ENCODE measurements at regions not wholly inside any gene's neighbourhood (a gene's known extent, or its start where the extent isn't known, plus 50 kb on each side); places are given as distances from the start of the nearest gene placed in this dataset.
"Not testable (repeated sequence)": the region's sequence is repeated elsewhere in the genome, so short reads cannot be mapped to it uniquely, and the experiment has no call there.

DNA sequence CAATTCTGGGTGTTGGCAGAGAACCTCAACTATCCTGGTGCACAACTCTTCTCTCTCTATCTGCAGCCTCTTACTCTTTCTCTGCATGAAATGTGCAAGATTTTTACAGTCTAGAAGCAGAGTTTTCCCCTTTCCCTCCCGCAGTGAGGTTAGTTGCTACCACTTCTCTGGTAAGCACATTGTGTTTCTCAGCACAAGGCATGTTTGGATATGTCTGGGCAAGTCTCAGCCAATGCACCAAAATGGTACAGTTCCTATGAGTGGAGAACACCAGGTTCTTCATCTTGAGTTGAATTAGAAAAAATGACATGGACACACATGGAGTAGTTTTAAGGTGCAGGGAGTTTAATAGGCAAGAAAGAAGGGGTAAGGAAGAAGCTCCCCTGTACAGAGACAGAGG, 187.0 kb downstream of the CCNG2 start:
- Mint-ChIP-seq H3K27ac (no peak overlapping the region), H3K4me1 (no peaks in the 10 kb centered on the region), H3K27me3 (peaks cover 14 to 33% of the 10 kb centered on the region in 2 donors), H3K4me3 (no peak overlapping the region), H3K9me3 (peaks cover 5 to 23% (median 12%) of the 10 kb centered on the region in 5 donors), H3K36me3 (no peaks in the 10 kb centered on the region)
- H3K36me3 ChIP-seq (ENCODE audit: insufficient read depth, low read length), result no peaks in the 10 kb centered on the region
- no peaks in the 10 kb centered on the region for H3K27me3 ChIP-seq (ENCODE audit: insufficient read depth, low read length, poor library complexity, severe bottlenecking)
- H3K27ac ChIP-seq (ENCODE audit: low read depth, low read length), result no peak overlapping the region
- peaks cover 5% of the 10 kb centered on the region for H3K9me3 ChIP-seq (ENCODE audit: low read length)
- ChIA-PET POLR2A (no interaction called here), CTCF (no interaction called here)
- H3K4me1 ChIP-seq (ENCODE audit: insufficient read depth, low read length), result no peaks in the 10 kb centered on the region
- DNase-seq, result no peak
- H3K4me3 ChIP-seq (ENCODE audit: low read length), result no peak overlapping the region

DNA sequence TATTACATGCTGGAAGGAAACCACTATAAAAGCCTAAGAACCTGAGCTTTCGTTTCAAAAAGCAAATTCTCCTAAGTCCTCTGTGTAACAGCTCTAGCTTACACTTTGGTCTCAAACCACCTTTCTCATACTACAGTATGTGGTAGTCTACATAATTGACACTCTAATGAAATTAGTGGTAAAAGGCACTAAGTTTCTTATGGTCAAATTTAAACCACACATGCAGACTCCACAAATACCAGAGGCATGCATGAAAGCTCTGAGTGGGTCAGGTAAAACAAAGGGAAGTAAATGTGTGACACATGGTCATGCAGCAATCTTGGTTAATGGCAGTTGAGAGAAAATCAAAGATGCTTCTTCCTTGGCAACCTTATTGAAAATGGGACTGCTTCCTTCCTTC, 187.8 kb downstream of the CCNG2 start:
- Histone ChIP-seq H3K27ac (ENCODE audit: low read depth, low read length) (no peak overlapping the region), H3K9me3 (ENCODE audit: low read length) (peaks cover 5% of the 10 kb centered on the region), H3K4me3 (ENCODE audit: low read length) (no peak overlapping the region), H3K27me3 (ENCODE audit: insufficient read depth, low read length, poor library complexity, severe bottlenecking) (no peaks in the 10 kb centered on the region), H3K4me1 (ENCODE audit: insufficient read depth, low read length) (no peaks in the 10 kb centered on the region), H3K36me3 (ENCODE audit: insufficient read depth, low read length) (no peaks in the 10 kb centered on the region)
- DNase-seq, result no peak
- ChIA-PET POLR2A (no interaction called here), CTCF (no interaction called here)
- Mint-ChIP-seq H3K4me1 (no peaks in the 10 kb centered on the region), H3K27ac (no peak overlapping the region), H3K4me3 (no peak overlapping the region), H3K36me3 (no peaks in the 10 kb centered on the region), H3K27me3 (peaks cover 11 to 26% of the 10 kb centered on the region in 2 donors), H3K9me3 (peaks cover 4 to 17% (median 12%) of the 10 kb centered on the region in 5 donors)

DNA sequence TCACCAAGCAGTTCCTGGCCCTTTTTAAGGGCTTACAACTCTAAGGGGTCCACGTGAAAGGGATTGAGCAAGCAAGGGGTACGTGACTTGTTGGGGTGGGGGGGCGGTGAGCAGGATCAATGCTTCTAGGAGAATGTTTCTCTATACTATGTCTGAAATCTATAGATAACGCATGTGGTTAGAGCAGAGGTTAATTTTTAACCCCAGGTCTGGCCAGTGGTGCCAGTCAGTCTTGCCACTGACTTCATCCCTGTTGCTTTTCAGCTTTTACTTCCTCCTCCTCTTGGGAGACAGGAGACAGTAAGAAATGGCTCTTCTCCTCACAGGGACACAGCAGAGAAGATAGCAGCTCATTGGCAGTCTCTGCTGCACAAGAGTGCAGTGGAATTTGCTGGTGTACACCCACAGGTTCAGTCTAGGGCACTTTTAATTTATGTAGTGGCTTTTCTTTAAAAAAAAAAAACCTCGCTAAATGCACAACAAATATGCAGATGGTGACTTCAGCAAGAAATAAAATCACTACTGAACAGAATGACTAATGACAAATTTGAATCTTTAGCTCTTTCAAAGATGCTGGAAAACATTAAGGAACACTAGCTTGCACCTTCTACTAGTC, 190.5 kb downstream of the CCNG2 start:
- Histone ChIP-seq H3K36me3 (ENCODE audit: insufficient read depth, low read length) (no peaks in the 10 kb centered on the region), H3K4me1 (ENCODE audit: insufficient read depth, low read length) (no peaks in the 10 kb centered on the region), H3K27ac (ENCODE audit: low read depth, low read length) (no peak overlapping the region), H3K4me3 (ENCODE audit: low read length) (no peak overlapping the region), H3K9me3 (ENCODE audit: low read length) (no peaks in the 10 kb centered on the region), H3K27me3 (ENCODE audit: insufficient read depth, low read length, poor library complexity, severe bottlenecking) (no peaks in the 10 kb centered on the region)
- H3K27ac Mint-ChIP-seq, result no peak overlapping the region
- peaks cover 5 to 14% of the 10 kb centered on the region in 2 donors for H3K27me3 Mint-ChIP-seq
- CTCF ChIA-PET, result no interaction called here
- POLR2A ChIA-PET, result no interaction called here
- no peak overlapping the region for H3K4me3 Mint-ChIP-seq
- no peaks in the 10 kb centered on the region for H3K4me1 Mint-ChIP-seq
- no peak for DNase-seq
- H3K36me3 Mint-ChIP-seq, result no peaks in the 10 kb centered on the region
- H3K9me3 Mint-ChIP-seq, result peaks cover 0 to 8% (median 3%) of the 10 kb centered on the region in 5 donors

DNA sequence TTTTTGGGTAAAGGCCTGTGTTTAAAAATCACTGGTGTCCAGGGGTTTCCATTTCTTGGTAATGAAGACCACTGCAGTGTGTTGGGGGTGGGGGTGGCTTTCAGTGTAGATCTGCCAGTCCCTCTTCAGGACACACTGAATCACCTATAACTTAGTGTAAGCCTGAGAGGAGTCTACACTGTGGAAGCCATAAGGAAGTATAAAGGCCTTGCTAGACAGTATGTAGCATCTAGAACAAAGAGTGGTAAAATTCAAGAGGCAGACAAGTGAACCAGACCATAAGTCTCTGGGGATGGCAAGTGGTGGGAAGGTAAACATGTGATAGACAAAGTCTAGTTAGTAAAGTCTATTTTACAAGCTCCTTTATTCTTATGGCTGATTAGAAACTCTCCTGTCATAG, 191.8 kb downstream of the CCNG2 start:
- DNase-seq, result no peak
- no peaks in the 10 kb centered on the region for H3K27me3 ChIP-seq (ENCODE audit: insufficient read depth, low read length, poor library complexity, severe bottlenecking)
- Mint-ChIP-seq H3K27ac (no peak overlapping the region), H3K27me3 (peaks cover 5 to 14% of the 10 kb centered on the region in 2 donors), H3K4me3 (no peak overlapping the region), H3K4me1 (no peaks in the 10 kb centered on the region), H3K36me3 (no peaks in the 10 kb centered on the region), H3K9me3 (peaks cover 0 to 3% (median 0%) of the 10 kb centered on the region in 5 donors)
- no peaks in the 10 kb centered on the region for H3K9me3 ChIP-seq (ENCODE audit: low read length)
- no peak overlapping the region for H3K27ac ChIP-seq (ENCODE audit: low read depth, low read length)
- no peaks in the 10 kb centered on the region for H3K36me3 ChIP-seq (ENCODE audit: insufficient read depth, low read length)
- CTCF ChIA-PET, result no interaction called here
- H3K4me3 ChIP-seq (ENCODE audit: low read length), result no peak overlapping the region
- H3K4me1 ChIP-seq (ENCODE audit: insufficient read depth, low read length), result no peaks in the 10 kb centered on the region
- POLR2A ChIA-PET, result no interaction called here

DNA sequence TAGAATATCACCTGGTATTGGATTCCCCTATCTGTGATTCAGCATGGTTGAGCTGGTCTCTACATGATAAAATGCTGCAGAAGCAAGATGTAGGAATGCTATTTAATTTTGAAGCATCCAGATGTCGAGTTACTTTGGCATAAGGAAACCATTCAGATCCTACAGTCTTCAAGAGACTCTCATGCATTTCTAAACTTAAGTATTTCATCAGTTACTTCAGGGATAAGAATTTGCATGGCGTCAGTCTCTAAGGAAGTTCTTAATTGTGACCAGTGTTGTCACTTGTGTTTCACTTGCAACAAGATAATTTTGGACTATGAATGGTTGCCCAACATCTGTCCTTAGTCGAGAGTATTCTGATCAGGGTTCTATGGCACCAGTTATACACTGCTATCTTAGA, 192.4 kb downstream of the CCNG2 start:
- Mint-ChIP-seq H3K27me3 (peaks cover 5 to 10% of the 10 kb centered on the region in 2 donors), H3K9me3 (peaks cover 0 to 1% (median 0%) of the 10 kb centered on the region in 5 donors), H3K4me3 (no peak overlapping the region), H3K36me3 (no peaks in the 10 kb centered on the region), H3K4me1 (no peaks in the 10 kb centered on the region), H3K27ac (no peak overlapping the region)
- no peaks in the 10 kb centered on the region for H3K4me1 ChIP-seq (ENCODE audit: insufficient read depth, low read length)
- CTCF ChIA-PET, result no interaction called here
- H3K27ac ChIP-seq (ENCODE audit: low read depth, low read length), result no peak overlapping the region
- H3K36me3 ChIP-seq (ENCODE audit: insufficient read depth, low read length), result no peaks in the 10 kb centered on the region
- no peak overlapping the region for H3K4me3 ChIP-seq (ENCODE audit: low read length)
- no peaks in the 10 kb centered on the region for H3K27me3 ChIP-seq (ENCODE audit: insufficient read depth, low read length, poor library complexity, severe bottlenecking)
- DNase-seq, result no peak
- POLR2A ChIA-PET, result no interaction called here
- no peaks in the 10 kb centered on the region for H3K9me3 ChIP-seq (ENCODE audit: low read length)

DNA sequence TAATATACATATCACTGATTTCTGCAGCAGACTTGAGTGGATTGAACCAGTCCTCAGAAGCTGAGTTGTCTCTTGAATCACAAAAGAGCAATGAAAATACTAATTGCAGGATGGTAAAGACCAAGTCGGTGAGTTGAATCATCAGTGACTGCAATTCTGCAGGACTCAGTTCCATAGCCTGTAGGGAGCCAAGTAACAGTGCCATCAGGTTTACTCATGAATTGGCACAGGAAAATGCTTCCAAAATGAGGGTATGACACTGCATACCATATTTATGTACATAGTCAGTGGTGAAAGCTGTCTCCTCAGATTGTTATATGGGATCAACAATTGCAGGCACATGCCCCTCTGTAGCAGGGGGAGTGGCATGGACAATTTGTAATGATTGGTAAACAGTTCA, 192.8 kb downstream of the CCNG2 start:
- CTCF ChIA-PET, result no interaction called here

DNA sequence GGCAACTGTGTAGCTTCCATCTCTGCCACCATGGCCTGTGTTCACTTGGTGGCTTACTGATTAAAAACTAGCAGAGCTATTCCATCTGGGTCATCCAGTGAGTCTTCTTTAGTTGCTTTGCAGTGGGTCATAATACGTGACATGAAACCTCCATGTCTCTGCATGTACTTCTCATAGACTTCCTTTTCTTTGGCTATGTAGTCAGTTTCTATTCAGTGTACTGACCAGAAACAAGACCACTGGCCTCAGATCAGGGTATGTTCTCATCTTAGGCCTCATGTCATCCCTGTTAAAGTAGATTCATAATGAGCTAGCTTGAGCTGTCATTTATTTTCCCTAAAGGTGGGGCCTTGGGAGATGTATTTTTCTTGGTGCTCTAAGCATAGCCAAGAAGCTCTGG, 195.2 kb downstream of the CCNG2 start:
- Histone ChIP-seq H3K9me3 (ENCODE audit: low read length) (no peaks in the 10 kb centered on the region), H3K4me3 (ENCODE audit: low read length) (no peak overlapping the region), H3K27me3 (ENCODE audit: insufficient read depth, low read length, poor library complexity, severe bottlenecking) (no peaks in the 10 kb centered on the region), H3K36me3 (ENCODE audit: insufficient read depth, low read length) (no peaks in the 10 kb centered on the region), H3K27ac (ENCODE audit: low read depth, low read length) (no peak overlapping the region), H3K4me1 (ENCODE audit: insufficient read depth, low read length) (no peaks in the 10 kb centered on the region)
- H3K9me3 Mint-ChIP-seq, result peaks cover 0 to 1% (median 0%) of the 10 kb centered on the region in 5 donors
- H3K4me1 Mint-ChIP-seq, result no peaks in the 10 kb centered on the region
- DNase-seq, result no peak
- no peak overlapping the region for H3K4me3 Mint-ChIP-seq
- H3K27ac Mint-ChIP-seq, result no peak overlapping the region
- ChIA-PET CTCF (interaction anchor here (1.0 kb wide), 1 partner anchor 21 kb away, joined by 3 read pairs; no protein-coding TSS in a partner anchor), POLR2A (no interaction called here)
- peaks cover 0 to 2% of the 10 kb centered on the region in 2 donors for H3K27me3 Mint-ChIP-seq
- H3K36me3 Mint-ChIP-seq, result no peaks in the 10 kb centered on the region

More for the DNA sequence above, 192.8 kb downstream of the CCNG2 start:
- Mint-ChIP-seq H3K27me3 (peaks cover 5 to 9% of the 10 kb centered on the region in 2 donors), H3K36me3 (no peaks in the 10 kb centered on the region), H3K27ac (no peak overlapping the region), H3K4me3 (no peak overlapping the region), H3K9me3 (peaks cover 0 to 1% (median 0%) of the 10 kb centered on the region in 5 donors), H3K4me1 (no peaks in the 10 kb centered on the region)
- Histone ChIP-seq H3K9me3 (ENCODE audit: low read length) (no peaks in the 10 kb centered on the region), H3K36me3 (ENCODE audit: insufficient read depth, low read length) (no peaks in the 10 kb centered on the region), H3K4me1 (ENCODE audit: insufficient read depth, low read length) (no peaks in the 10 kb centered on the region), H3K27me3 (ENCODE audit: insufficient read depth, low read length, poor library complexity, severe bottlenecking) (no peaks in the 10 kb centered on the region), H3K4me3 (ENCODE audit: low read length) (no peak overlapping the region), H3K27ac (ENCODE audit: low read depth, low read length) (no peak overlapping the region)
- no peak for DNase-seq
- POLR2A ChIA-PET, result no interaction called here

DNA sequence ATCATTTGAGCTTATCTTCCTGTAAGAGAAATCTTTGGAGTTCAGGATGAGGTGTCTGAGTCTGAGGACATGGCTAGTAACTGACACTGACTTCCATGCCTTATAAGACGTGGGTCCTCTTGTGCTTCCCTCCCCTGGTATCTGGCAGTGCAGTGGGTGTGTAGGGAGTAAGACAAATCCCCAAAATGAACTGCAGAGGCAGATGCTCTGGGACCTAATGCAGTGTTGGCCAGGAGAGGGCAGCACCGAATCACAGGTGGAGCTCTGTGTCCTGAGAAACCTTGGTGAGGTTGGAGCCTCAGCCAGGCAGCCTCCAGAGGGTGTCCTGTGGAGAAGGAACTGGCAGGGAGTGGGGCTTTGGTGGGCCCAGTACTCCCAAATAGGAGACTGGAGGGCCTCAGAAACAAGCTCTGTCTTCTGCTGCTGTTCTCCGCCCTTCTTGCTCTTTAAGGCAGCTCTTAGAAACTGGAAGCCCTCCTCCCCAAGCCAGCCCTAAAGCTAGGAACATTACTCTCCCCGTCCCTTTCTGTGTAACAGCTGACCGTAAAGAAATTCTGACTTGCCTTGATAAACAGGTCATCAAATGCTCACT, 196.8 kb downstream of the CCNG2 start:
- H3K9me3 ChIP-seq (ENCODE audit: low read length); H3K4me3 ChIP-seq (ENCODE audit: low read length); H3K4me3 Mint-ChIP-seq; H3K4me1 ChIP-seq (ENCODE audit: insufficient read depth, low read length); H3K4me1 Mint-ChIP-seq; H3K27ac Mint-ChIP-seq; H3K9me3 Mint-ChIP-seq; CTCF ChIA-PET; POLR2A ChIA-PET; H3K27ac ChIP-seq (ENCODE audit: low read depth, low read length); H3K27me3 Mint-ChIP-seq; H3K27me3 ChIP-seq (ENCODE audit: insufficient read depth, low read length, poor library complexity, severe bottlenecking); H3K36me3 Mint-ChIP-seq; DNase-seq; H3K36me3 ChIP-seq (ENCODE audit: insufficient read depth, low read length): not testable (repeated sequence)
